Lung (tissue), 11 donors: ENCODE measurements at regions not wholly inside any gene's neighbourhood (a gene's known extent, or its start where the extent isn't known, plus 50 kb on each side); places are given as distances from the start of the nearest gene placed in this dataset.

ENCODE experiments used
- ATAC-seq: fragments of 200-7000 bp; cut with Tn5 transposase; one replicate; pipeline ENCODE4 v1.9.1; 2020; ENCODE audit warnings: moderate number of reproducible peaks; ENCODE audit not compliant: insufficient read depth, low FRiP score
- DNase-seq, 3 donors: peaks; one replicate each; pipeline ENCODE4 v3.0.0-alpha.2; 2013 to 2017
- H3K27ac ChIP-seq, 2 donors: one replicate each; pipeline ENCODE4 v1.5.1; 2013; ENCODE audit warnings: mild to moderate bottlenecking in 2 of 2, moderate library complexity in 2 of 2, control low read depth in 1 of 2, inconsistent platforms in 1 of 2, low read depth in 1 of 2, low read length in 1 of 2
- H3K27me3 ChIP-seq, 3 donors: one replicate each; pipeline ENCODE4 v1.5.1; 2013; ENCODE audit warnings: low read length in 2 of 3; ENCODE audit not compliant: control insufficient read depth in 3 of 3, insufficient read depth in 3 of 3
- H3K36me3 ChIP-seq, 4 donors: one replicate each; pipeline ENCODE4 v1.5.1; 2013; ENCODE audit warnings: low read length in 4 of 4, mild to moderate bottlenecking in 1 of 4, moderate library complexity in 1 of 4; ENCODE audit not compliant: control insufficient read depth in 4 of 4, insufficient read depth in 4 of 4
- H3K4me1 ChIP-seq, 5 donors: one replicate each; pipeline ENCODE4 v1.5.1; 2013; ENCODE audit warnings: low read length in 5 of 5, mild to moderate bottlenecking in 2 of 5, moderate library complexity in 1 of 5; ENCODE audit not compliant: control insufficient read depth in 5 of 5, insufficient read depth in 5 of 5
- H3K4me3 ChIP-seq: one replicate; pipeline ENCODE4 v1.5.1; 2013; ENCODE audit warnings: mild to moderate bottlenecking, control low read depth, moderate library complexity
- H3K9ac ChIP-seq, 2 donors: one replicate each; pipeline ENCODE4 v1.5.1; 2013; ENCODE audit warnings: low read length in 2 of 2, control low read depth in 1 of 2; ENCODE audit not compliant: insufficient read depth in 1 of 2
- H3K9me3 ChIP-seq, 4 donors: one replicate each; pipeline ENCODE4 v1.5.1; 2013; ENCODE audit warnings: low read length in 3 of 4, mild to moderate bottlenecking in 1 of 4, moderate library complexity in 1 of 4; ENCODE audit not compliant: control insufficient read depth in 4 of 4, insufficient read depth in 3 of 4
- CTCF ChIP-seq: IDR thresholded peaks from 2 replicates; pipeline ENCODE4 v1.5.1; 2012; ENCODE audit warnings: mild to moderate bottlenecking; ENCODE audit errors: control extremely low read depth, extremely low read depth
- WGBS, 2 donors: extraction: QIAGEN DNeasy Blood & Tissue Kit; methylation state at CpG; one replicate each; pipeline ENCODE4 v1.1.7; 2013; 5-methylcytosine and 5-hydroxymethylcytosine counted together
- donor health status: control.
- donor health status: control.
- donor health status: Bipolar disorder and iron deficiency.
- donor health status: healthy.
- donor health status: DM: yes; HTN: yes; CAD: no.

- H3K27me3 ChIP-seq: peaks cover 0 to 3% (median 0%) of the 10 kb centered on the region in 3 donors
- peaks cover 0 to 24% (median 6%) of the 10 kb centered on the region in 5 donors for H3K4me1 ChIP-seq
- no peak overlapping the region for H3K9ac ChIP-seq
- no peak for TF ChIP-seq CTCF
- H3K4me3 ChIP-seq: no peak overlapping the region
- H3K27ac ChIP-seq: no peak overlapping the region
- no peaks in the 10 kb centered on the region for H3K36me3 ChIP-seq
- DNase-seq (no peak), ATAC-seq (no peak)
- no peaks in the 10 kb centered on the region for H3K9me3 ChIP-seq
These were observed 272.4 kb downstream of the SKAP2 start for GRCh38 chr7:26592011-26592410.

GRCh38 chr7:26593393-26593792 is 271.0 kb downstream of the SKAP2 start:
- TF ChIP-seq CTCF: no peak
- Histone ChIP-seq H3K9ac (no peak overlapping the region), H3K36me3 (no peaks in the 10 kb centered on the region), H3K4me1 (peaks cover 0 to 24% (median 6%) of the 10 kb centered on the region in 5 donors), H3K4me3 (no peak overlapping the region), H3K27ac (no peak overlapping the region), H3K27me3 (peaks cover 0 to 3% (median 0%) of the 10 kb centered on the region in 3 donors), H3K9me3 (no peaks in the 10 kb centered on the region)
- 49 to 79% methylated on average over 9 of the region's 9 CpGs for WGBS, 2 donors
- DNase-seq (peak; percentile 69 to 82 (median 79)), ATAC-seq (no peak)

GRCh38 chr7:26593896-26594295 is 270.5 kb downstream of the SKAP2 start:
- 65 to 68% methylated on average over 5 of the region's 5 CpGs for WGBS, 2 donors
- H3K4me3 ChIP-seq: no peak overlapping the region
- H3K9ac ChIP-seq: no peak overlapping the region
- H3K27ac ChIP-seq: no peak overlapping the region
- DNase-seq (peak in 2 of 3 donors; percentile 42 to 55), ATAC-seq (no peak)
- H3K9me3 ChIP-seq: no peaks in the 10 kb centered on the region
- no peaks in the 10 kb centered on the region for H3K36me3 ChIP-seq
- TF ChIP-seq CTCF: no peak
- peaks cover 0 to 24% (median 6%) of the 10 kb centered on the region in 5 donors for H3K4me1 ChIP-seq
- peaks cover 0 to 3% (median 0%) of the 10 kb centered on the region in 3 donors for H3K27me3 ChIP-seq

GRCh38 chr7:26594553-26594952 is 269.8 kb downstream of the SKAP2 start:
- Histone ChIP-seq H3K4me1 (peaks cover 0 to 24% (median 6%) of the 10 kb centered on the region in 5 donors), H3K9me3 (no peaks in the 10 kb centered on the region), H3K27me3 (peaks cover 0 to 5% (median 0%) of the 10 kb centered on the region in 3 donors), H3K36me3 (no peaks in the 10 kb centered on the region), H3K27ac (no peak overlapping the region), H3K9ac (no peak overlapping the region), H3K4me3 (no peak overlapping the region)
- no peak for ATAC-seq
- 78 to 83% methylated on average over 5 to 6 of the region's 6 CpGs for WGBS, 2 donors
- TF ChIP-seq CTCF: no peak
- no peak for DNase-seq
